ENCODE measurements at regions not wholly inside any gene's neighbourhood (a gene's known extent, or its start where the extent isn't known, plus 50 kb on each side); places are given as distances from the start of the nearest gene placed in this dataset.

DNA sequence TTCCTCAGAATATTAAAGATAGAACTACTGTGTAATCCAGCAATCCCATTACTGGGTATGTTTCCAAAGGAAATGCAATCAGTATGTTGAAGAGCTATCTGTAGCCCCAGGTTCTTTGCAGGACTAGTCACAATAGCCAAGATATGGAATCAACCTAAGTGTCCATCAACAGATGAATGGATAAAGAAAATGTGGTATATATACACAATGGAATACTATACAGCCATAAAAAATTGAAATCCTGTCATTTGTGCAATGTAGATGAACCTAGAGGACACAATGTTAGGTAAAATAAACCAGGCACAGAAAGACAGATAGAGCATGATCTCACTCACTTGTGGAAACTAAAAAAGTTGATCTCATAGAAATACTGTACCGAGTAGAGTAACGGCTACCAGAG lies 306.0 kb upstream of the MARCKS start:
- no peak for TF ChIP-seq CTCF (conservative IDR thresholded peaks at IDR 0.05; ENCODE audit: low read depth, low read length)
- no peak for DNase-seq (ENCODE audit: low read depth)
- H3K4me3 ChIP-seq (ENCODE audit: low read length) = no peak overlapping the region

DNA sequence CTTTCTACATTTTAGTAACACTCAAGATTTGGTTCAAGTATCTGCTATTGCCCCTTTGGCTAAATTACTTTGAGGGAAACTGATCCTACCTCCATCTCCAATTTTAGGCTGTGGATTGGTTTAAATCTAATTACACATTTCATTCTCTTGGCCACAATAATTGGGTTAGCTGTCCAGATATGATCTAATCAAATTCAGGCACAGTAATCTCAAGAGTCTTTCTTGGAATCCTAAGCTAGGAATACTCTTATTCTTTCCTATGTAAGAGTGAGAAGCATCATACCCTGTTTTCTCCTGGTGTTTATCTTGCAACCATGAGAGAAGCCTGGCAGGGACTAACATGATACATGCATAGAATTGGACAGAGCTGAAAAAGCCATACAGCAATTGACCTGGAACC lies 300.4 kb upstream of the MARCKS start:
- no peak for DNase-seq (ENCODE audit: low read depth)
- H3K4me3 ChIP-seq (ENCODE audit: low read length) = no peak overlapping the region
- TF ChIP-seq CTCF (conservative IDR thresholded peaks at IDR 0.05; ENCODE audit: low read depth, low read length) = no peak

DNA sequence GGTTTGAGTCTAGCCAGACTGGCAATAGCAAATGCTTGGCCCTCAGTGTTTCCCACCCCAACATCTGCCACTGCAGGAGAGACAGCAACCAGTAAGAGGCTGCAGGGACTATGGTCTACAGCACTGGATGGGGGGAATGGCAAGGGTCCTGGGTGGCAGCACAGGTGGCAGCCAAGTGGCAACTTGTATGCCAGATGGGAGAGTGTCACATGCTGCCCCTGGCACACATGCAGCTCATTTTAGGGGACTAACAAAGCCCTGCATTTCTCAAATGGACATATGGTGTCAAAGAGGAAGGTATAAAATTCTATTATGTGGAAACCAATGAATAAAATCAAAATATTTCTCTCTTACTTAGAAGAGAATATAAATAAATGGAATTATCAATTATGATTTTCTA lies 298.7 kb upstream of the MARCKS start:
- DNase-seq (ENCODE audit: low read depth) = no peak
- no peak for TF ChIP-seq CTCF (conservative IDR thresholded peaks at IDR 0.05; ENCODE audit: low read depth, low read length)
- H3K4me3 ChIP-seq (ENCODE audit: low read length) = no peak overlapping the region

GRCh38 chr6:113558966-113559365 lies 298.2 kb upstream of the MARCKS start:
- no peak for DNase-seq (ENCODE audit: low read depth)
- no peak overlapping the region for H3K4me3 ChIP-seq (ENCODE audit: low read length)
- no peak for TF ChIP-seq CTCF (conservative IDR thresholded peaks at IDR 0.05; ENCODE audit: low read depth, low read length)

- no peak for TF ChIP-seq CTCF (conservative IDR thresholded peaks at IDR 0.05; ENCODE audit: low read depth, low read length)
- no peak overlapping the region for H3K4me3 ChIP-seq (ENCODE audit: low read length)
- no peak for DNase-seq (ENCODE audit: low read depth)
Observed at GRCh38 chr6:113560376-113560775, 296.8 kb upstream of the MARCKS start.

DNA sequence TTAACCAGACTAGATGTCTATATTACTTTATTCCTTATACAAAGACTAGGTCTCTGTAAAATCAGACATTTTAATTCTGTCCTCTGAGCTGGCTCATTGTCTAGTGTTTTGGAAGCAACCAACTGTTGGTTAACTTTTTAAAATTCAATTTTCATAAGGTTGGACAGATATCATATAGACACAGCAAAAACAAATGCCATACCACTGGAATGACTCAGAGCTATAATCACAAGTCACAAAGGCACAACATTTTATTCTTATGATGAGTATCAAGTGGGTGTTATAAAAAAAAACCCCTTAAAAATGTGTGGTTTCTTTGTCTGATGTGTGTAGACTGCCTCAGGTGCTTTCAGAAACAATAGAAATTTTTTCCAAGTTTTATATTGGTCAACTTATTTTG lies 296.2 kb upstream of the MARCKS start:
- peak; percentile 72 for DNase-seq (ENCODE audit: low read depth)
- no peak for TF ChIP-seq CTCF (conservative IDR thresholded peaks at IDR 0.05; ENCODE audit: low read depth, low read length)
- no peak overlapping the region for H3K4me3 ChIP-seq (ENCODE audit: low read length)

- no peak for DNase-seq (ENCODE audit: low read depth)
- no peak for TF ChIP-seq CTCF (conservative IDR thresholded peaks at IDR 0.05; ENCODE audit: low read depth, low read length)
- no peak overlapping the region for H3K4me3 ChIP-seq (ENCODE audit: low read length)
Observed at GRCh38 chr6:113562248-113562647, 294.9 kb upstream of the MARCKS start.

All from retinal pigment epithelial cell (primary cell).